DMS153 (cell line): ENCODE measurements at regions not wholly inside any gene's neighbourhood (a gene's known extent, or its start where the extent isn't known, plus 50 kb on each side); places are given as distances from the start of the nearest gene placed in this dataset.

ENCODE experiments used
- DNase-seq: peaks from one replicate; lab custom pipeline; 2025; lab: John Stamatoyannopoulos, UW

DNA sequence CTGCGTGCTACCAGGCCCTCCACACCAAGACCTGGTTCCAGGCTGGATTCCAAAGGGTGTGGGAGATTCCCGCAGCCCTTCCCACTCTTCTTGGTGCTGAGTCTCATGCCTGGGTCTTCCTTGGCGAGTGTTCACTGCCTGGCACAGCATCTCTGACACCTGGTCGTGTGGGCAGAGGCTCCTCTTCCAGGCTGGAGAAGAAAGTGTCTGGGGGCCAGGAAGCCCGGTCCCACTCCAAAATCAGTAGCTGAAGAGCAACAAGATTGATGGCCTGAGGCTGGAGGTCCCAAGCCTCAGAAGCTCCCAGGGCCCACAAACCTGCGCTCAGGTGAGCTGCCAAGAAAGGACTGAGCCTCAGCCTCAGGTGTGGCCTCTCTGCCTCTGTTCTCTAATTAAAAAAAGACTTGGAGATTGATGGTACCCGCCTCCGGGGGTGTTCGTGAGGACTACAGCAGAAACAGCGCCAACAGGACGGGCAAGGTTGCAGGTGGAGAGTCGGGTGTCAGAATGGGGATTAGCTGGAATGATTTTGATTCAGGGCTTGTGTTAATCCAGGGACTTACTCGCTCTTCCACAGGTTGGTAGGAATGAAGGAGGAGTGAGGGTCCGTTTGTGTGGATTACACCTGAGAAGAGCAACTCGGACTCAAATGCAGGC lies 217.5 kb downstream of the TEX29 start:
- DNase-seq = no peak

- DNase-seq = no peak
Observed at GRCh38 chr13:111539252-111539651, 218.8 kb downstream of the TEX29 start.

- DNase-seq = no peak
Observed at GRCh38 chr13:111539791-111540446, 219.5 kb downstream of the TEX29 start.

DNA sequence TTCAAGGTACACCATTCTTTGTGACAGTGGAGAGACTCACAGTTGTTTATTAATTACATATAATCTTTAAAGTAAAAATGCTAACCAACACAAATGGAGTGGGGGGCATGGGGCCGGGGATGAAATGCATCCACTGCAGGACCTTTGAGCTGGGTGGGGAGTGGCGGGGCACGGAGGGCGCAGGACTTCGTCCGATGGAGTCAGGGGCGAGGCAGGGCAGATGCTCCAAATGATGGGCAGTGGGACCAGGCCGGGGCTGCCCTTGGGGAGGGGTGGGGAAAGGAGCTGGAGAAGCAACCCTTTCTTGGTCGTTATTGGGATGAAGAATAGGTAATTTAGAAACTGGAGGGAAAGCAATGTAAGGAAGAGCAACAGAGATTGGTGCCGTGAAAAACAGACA lies 220.0 kb downstream of the TEX29 start:
- no peak for DNase-seq

DNA sequence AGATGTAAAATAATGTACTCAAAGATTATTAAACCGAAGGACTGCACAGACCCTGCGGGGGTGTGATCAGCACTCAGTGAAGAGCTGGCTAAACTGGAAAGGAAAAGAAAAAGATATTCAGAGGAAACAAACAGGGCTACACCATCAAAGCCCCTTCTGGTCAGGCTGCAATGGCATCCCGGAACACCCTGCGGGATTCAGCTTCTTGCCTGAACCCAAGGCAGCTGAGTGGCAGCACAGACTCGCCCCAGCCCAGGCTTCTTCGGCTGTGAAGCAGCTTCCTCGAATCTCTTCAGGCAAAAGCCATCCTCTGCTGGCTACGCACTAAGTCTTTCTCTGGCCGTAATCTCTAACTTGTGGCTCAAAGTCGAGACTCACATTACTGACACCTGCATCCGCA lies 220.9 kb downstream of the TEX29 start:
- DNase-seq = no peak

- DNase-seq = no peak
Observed at GRCh38 chr13:111541752-111542529, 221.5 kb downstream of the TEX29 start.

GRCh38 chr13:111542530-111543341 lies 222.3 kb downstream of the TEX29 start:
- DNase-seq = no peak

- no peak for DNase-seq
Observed at GRCh38 chr13:111546921-111547675, 226.7 kb downstream of the TEX29 start.

DNA sequence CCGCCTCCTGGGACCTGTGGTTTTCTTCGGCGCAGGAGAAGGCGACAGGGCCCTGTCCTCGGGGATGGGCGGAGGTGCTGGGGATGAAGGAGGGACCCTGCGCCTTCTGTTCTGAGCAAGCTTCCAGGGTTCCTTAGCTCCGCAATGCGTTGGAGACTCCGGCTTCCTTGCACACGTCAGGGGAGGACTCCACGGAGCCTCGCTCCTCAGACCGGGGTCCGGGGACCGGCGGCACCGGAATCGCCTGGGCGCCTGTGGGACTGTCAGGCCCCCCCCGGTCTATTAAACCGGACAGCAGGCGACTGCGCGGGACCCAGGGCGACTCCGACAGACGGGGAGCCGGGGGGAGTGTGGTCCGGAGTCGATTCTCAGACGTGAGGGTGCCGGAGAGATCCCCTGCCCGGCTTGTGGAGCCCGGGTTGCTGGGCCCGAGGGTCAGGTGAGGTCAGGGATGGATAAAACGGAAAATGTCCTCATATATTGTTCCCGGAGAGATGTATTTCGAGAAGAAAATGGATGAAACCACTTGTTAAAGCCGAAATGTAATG lies 227.4 kb downstream of the TEX29 start:
- no peak for DNase-seq

- DNase-seq = no peak
Observed at GRCh38 chr13:111548301-111548700, 227.9 kb downstream of the TEX29 start.

DNA sequence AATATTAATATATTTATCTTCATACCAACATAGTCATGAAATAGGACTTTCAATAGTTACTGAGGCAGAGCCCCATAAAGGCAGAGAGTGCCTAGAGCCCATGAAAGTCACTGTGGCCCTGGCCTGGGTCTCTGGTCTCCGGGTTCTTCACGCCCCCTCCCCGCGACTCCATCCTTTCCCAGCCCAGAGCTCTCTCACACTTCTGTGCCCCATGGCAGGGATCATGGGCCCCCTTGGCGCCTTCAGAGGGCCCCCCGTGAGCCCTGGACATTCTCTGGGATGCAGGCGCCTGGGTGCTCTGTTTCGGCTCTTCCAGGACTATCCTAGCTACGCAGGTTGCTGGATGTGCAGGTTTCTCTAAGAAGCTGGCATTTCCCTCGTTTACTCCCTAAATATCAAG lies 228.4 kb downstream of the TEX29 start:
- DNase-seq = no peak

DNA sequence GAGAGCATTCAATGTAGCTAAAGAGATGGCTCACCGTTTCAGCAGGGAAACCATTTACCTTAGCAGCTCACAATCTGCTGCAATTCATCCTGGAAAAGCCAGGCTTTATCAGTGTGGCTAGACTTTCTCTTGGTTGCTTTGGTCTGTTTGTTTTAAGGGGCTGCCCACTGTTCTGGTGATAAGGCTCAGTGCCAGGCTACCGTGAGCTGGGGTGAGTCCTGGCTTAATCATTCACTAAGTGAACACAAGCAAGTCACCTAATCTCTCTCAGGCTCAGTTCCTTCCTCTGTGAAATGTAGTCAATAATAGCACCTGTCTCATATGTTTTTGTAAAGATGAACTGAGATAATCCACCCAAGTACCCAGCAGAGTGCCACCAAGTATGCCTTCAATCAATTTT lies 229.0 kb downstream of the TEX29 start:
- no peak for DNase-seq

DNA sequence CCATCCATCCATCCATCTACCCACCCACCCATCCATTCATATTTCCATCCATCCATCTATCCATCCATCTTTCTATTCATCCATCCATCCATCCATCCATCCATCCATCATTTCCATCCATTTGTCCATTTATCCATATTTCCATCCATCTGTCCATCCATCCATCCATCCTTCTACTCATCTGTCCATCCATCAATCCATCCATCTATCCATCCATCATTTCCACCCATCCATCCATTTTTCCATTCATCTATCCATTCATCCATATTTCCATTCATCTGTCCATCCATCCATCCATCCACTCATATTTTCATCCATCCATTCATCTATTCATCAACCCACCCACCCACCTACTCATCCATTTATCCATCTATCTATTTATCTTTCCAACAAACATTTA lies 229.6 kb downstream of the TEX29 start:
- no peak for DNase-seq

- DNase-seq = no peak
Observed at GRCh38 chr13:111551204-111551820, 230.9 kb downstream of the TEX29 start.

DNA sequence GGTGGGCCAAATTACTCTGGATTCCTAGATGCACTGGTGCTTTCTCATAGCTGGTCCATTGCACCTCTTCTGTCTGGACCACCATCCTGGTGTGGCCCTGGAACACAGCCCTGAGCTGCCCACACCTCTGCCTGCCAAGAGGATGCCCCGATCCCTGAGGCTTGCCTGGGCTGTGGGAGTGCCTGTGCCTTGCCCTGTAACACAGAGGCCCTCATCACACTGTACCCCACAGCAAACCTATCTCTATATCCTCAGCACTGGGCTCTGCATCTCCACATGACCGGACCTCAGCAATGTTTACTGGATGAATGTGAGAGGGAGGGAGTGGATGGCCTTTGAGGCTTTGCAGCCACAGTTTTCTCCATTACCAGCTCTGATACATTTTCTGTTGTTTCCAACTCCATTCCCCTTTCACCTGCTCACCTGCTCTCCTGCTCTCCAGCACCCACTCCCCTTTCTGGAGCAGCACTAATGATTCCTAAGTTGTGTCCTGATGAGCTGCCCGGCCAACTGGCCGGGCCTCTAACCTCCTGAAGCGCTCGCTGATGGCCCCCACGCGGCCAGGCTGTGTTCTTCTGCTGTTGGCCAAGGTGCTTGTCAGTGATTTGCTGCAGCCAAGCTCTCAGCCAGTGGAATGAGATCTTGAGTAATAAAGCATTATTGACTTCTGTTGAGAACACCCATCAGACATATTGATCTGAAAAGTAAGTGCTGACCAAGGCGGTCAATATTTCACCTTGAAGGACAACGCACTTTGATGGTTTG lies 232.6 kb downstream of the TEX29 start:
- no peak for DNase-seq

DNA sequence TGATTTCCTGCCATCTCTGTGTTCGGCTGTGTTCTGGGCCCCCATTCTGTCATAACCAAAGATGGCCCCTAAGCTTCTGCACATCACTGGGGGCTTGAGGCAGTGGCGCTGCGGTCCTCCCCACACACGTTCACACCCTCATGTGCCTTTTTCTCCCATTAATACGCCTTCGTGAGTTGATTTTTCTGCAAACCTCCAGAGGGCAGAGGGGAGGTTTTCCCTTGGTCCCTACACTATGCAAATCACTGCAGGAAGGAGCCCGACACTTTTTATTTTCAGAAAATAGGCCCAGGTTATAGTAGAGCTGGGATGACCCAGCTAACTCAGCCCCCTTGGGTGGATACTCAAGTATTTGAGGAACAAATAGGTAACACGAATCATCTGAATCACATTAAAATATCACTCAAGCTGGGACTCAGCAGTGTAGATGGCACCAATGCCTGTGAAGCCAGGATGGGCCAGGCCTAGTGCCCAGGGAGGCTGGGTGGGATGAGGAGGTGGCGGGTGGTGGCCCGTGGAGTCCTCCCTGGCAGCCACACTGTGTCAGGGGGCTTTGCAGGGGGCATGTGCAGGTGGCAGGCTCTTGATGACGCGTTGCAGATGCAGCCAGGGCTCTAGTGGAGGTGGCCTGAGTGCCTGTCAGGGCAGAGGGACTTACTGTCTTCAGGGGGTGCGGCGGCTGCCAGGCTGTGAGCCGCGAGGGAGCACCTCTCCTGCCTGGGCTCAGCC lies 234.3 kb downstream of the TEX29 start:
- no peak for DNase-seq

GRCh38 chr13:111555268-111555808 lies 234.9 kb downstream of the TEX29 start:
- no peak for DNase-seq

DNA sequence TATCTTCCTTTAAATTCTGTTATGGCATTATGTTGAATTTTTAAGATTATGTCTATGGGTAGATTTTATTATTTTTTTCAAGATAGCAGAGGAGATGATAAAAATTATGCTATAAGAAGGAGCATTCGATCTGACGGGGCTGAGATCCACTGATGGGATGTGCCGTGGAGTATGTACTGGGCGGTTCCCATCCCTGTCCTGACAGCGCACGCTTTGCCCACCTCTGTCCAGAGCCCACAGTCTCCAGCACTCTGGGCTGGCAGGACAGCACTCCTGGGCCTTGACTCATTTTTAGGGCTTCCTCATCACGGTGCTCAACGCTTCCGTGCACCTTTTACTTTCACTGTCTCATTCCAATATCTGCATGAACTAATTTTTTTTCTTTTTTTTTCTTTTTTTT lies 235.5 kb downstream of the TEX29 start:
- no peak for DNase-seq

DNA sequence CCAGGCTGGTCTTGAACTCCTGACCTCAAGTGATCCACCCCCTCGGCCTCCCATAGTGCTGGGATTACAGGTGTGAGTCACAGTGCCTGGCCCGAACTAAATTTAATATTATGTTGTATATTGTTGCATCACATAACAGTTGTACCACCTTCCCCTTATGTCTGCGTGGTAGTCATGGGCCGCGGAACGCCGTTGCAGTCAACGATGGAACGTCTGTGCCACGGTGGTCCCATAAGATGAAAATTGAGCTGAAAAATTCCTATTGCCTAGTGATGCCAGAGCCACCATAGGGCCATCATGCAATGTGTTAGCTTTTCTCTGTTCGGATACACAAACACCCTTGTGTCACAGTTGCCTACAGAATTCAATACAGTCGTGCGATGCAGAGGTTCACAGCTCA lies 236.1 kb downstream of the TEX29 start:
- DNase-seq = no peak
